ENCODE measurements at regions not wholly inside any gene's neighbourhood (a gene's known extent, or its start where the extent isn't known, plus 50 kb on each side); places are given as distances from the start of the nearest gene placed in this dataset.

DNA sequence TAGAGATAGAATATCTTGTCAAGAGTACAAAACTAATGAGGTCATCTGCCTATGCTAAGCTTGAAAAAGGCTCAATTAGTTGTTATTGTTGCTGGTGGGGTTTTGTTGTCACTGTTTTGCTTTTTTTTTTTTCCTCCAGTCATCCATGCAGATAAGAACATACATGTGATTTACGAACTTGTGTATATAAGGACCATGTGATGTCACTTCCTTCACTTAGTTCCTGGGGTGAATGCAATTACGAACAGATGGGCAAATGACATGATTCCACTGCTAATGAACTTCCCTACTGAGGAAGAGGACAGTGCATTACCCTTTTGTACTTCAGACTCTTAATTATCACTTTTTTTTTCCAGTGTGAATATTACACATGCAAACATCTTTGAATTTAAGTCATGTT lies 1175.3 kb upstream of the GJE1 start:
- no peaks in the 10 kb centered on the region for H3K9me3 ChIP-seq (ENCODE audit: control insufficient read depth, low read length)
- no peak overlapping the region for H3K9ac ChIP-seq (ENCODE audit: low read length)
- H3K27me3 ChIP-seq (replicated peaks; ENCODE audit: control insufficient read depth, insufficient read depth, low read length), result no peaks in the 10 kb centered on the region
- H3K4me1 ChIP-seq (ENCODE audit: control insufficient read depth, insufficient read depth, low read length), result peaks cover 4% of the 10 kb centered on the region
- H3K36me3 ChIP-seq (ENCODE audit: control insufficient read depth, insufficient read depth, low read length, severe bottlenecking), result no peaks in the 10 kb centered on the region
- DNase-seq (ENCODE audit: low read depth), result no peak
- no peak overlapping the region for H3K4me3 ChIP-seq (ENCODE audit: low read length)

DNA sequence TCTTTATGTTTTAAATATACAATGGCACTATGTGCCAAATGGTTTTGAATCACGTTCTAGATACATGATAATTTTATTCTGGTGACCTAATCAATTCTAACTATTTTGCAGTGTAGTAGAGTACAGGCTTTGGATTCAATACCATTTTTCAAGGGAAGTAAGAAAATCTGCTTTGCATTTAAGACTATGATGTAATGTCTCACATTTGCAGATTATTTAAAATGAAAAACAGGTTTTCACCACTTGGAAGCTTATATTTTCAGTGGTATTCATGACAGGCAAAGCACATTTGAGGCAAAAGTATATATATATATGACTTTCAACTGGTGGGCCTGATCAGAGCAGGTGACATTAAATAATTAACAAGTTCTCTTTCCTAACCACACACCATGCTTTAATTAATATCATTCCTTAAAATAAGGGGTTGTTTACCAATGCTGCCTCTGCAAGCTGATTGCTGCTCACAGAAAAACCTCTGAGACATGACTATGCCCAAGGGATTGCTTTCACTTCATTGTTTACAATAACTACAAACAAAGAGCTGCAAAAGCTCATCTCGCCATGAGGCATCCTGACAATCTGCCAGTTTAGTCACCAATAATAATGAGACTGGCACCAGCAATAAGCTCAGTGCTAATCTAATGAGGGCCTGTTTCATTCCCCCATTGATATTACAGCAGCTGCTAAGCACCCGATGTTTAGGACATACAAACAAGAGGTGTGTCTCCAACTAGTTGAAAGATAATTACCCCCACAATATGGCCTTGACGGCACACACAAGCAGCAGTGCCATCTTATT lies 1176.0 kb upstream of the GJE1 start:
- no peak overlapping the region for H3K4me3 ChIP-seq (ENCODE audit: low read length)
- H3K9me3 ChIP-seq (ENCODE audit: control insufficient read depth, low read length), result no peaks in the 10 kb centered on the region
- no peak overlapping the region for H3K9ac ChIP-seq (ENCODE audit: low read length)
- no peaks in the 10 kb centered on the region for H3K27me3 ChIP-seq (replicated peaks; ENCODE audit: control insufficient read depth, insufficient read depth, low read length)
- peaks cover 4% of the 10 kb centered on the region for H3K4me1 ChIP-seq (ENCODE audit: control insufficient read depth, insufficient read depth, low read length)
- DNase-seq (ENCODE audit: low read depth), result peak; percentile 79
- H3K36me3 ChIP-seq (ENCODE audit: control insufficient read depth, insufficient read depth, low read length, severe bottlenecking), result no peaks in the 10 kb centered on the region

DNA sequence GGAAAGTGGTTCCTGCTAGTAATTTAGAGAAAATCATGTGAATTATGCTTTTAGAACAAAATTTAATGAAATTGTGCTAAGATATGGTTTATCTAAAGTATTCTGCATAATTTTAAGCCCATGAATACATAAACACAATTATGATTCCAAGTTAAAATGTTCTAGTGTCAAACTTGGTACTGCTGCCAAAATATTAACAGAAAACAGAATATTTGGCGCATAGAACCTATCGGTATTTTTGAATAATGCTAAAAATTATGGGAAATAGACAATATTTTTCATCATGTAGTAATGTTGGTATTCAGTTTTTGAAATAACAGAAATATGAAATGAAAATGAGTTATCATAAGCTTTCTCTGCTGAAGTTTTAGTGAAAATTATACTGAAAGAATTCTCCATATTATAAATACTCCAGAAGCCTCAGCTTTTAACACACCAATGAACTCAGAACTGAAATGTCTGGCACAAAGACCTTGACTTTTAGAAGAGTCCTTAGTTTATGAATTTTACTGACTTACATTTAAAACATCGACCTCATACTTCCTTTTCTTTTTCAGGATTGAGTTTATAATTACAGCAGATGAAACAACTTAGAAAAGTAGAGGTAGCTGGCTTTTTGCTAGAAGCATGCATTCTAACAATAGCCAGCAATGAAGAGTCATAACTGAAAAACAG lies 1192.3 kb upstream of the GJE1 start:
- H3K27me3 ChIP-seq (replicated peaks; ENCODE audit: control insufficient read depth, insufficient read depth, low read length), result no peaks in the 10 kb centered on the region
- no peak overlapping the region for H3K4me3 ChIP-seq (ENCODE audit: low read length)
- peaks cover 6% of the 10 kb centered on the region for H3K9me3 ChIP-seq (ENCODE audit: control insufficient read depth, low read length)
- H3K36me3 ChIP-seq (ENCODE audit: control insufficient read depth, insufficient read depth, low read length, severe bottlenecking), result no peaks in the 10 kb centered on the region
- H3K9ac ChIP-seq (ENCODE audit: low read length), result no peak overlapping the region
- DNase-seq (ENCODE audit: low read depth), result no peak
- H3K4me1 ChIP-seq (ENCODE audit: control insufficient read depth, insufficient read depth, low read length), result no peaks in the 10 kb centered on the region

- Histone ChIP-seq H3K4me1 (ENCODE audit: control insufficient read depth, insufficient read depth, low read length) (no peaks in the 10 kb centered on the region), H3K9me3 (ENCODE audit: control insufficient read depth, low read length) (no peaks in the 10 kb centered on the region), H3K4me3 (ENCODE audit: low read length) (no peak overlapping the region), H3K9ac (ENCODE audit: low read length) (no peak overlapping the region), H3K36me3 (ENCODE audit: control insufficient read depth, insufficient read depth, low read length, severe bottlenecking) (no peaks in the 10 kb centered on the region), H3K27me3 (replicated peaks; ENCODE audit: control insufficient read depth, insufficient read depth, low read length) (no peaks in the 10 kb centered on the region)
- DNase-seq (ENCODE audit: low read depth), result no peak
These were observed 1199.8 kb upstream of the GJE1 start for GRCh38 chr6:140932909-140933308.

DNA sequence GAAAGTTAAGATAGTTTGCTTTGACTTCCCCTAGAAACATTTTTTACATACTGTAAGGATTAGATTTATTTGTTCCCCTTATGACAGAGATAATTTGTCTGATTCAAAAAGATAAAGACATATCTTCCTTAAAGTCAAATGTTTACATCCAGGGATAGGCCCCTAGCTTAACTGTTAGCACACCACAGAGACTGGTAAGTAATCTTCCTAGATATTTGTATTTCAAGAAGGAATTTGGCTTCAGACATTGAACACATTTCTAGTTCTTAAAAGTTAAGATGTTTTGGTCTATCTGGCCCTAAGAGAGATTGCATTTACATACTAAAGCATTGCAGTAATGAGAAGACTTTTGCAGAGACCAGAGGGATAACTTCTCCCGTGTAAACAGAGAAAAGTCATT lies 1201.1 kb upstream of the GJE1 start:
- Histone ChIP-seq H3K4me1 (ENCODE audit: control insufficient read depth, insufficient read depth, low read length) (no peaks in the 10 kb centered on the region), H3K4me3 (ENCODE audit: low read length) (no peak overlapping the region), H3K27me3 (replicated peaks; ENCODE audit: control insufficient read depth, insufficient read depth, low read length) (no peaks in the 10 kb centered on the region)

GRCh38 chr6:140929121-140929520 lies 1203.6 kb upstream of the GJE1 start:
- H3K4me1 ChIP-seq (ENCODE audit: control insufficient read depth, insufficient read depth, low read length), result no peaks in the 10 kb centered on the region
- no peak overlapping the region for H3K4me3 ChIP-seq (ENCODE audit: low read length)
- H3K36me3 ChIP-seq (ENCODE audit: control insufficient read depth, insufficient read depth, low read length, severe bottlenecking), result no peaks in the 10 kb centered on the region
- H3K9ac ChIP-seq (ENCODE audit: low read length), result no peak overlapping the region
- H3K27me3 ChIP-seq (replicated peaks; ENCODE audit: control insufficient read depth, insufficient read depth, low read length), result no peaks in the 10 kb centered on the region
- no peaks in the 10 kb centered on the region for H3K9me3 ChIP-seq (ENCODE audit: control insufficient read depth, low read length)
- no peak for DNase-seq (ENCODE audit: low read depth)

More for the DNA sequence above, 1201.1 kb upstream of the GJE1 start:
- H3K36me3 ChIP-seq (ENCODE audit: control insufficient read depth, insufficient read depth, low read length, severe bottlenecking), result no peaks in the 10 kb centered on the region
- DNase-seq (ENCODE audit: low read depth), result no peak
- H3K9ac ChIP-seq (ENCODE audit: low read length), result no peak overlapping the region
- no peaks in the 10 kb centered on the region for H3K9me3 ChIP-seq (ENCODE audit: control insufficient read depth, low read length)

GRCh38 chr6:140923048-140923447 lies 1209.7 kb upstream of the GJE1 start:
- Histone ChIP-seq H3K4me1 (ENCODE audit: control insufficient read depth, insufficient read depth, low read length) (no peaks in the 10 kb centered on the region), H3K9ac (ENCODE audit: low read length) (no peak overlapping the region), H3K9me3 (ENCODE audit: control insufficient read depth, low read length) (no peaks in the 10 kb centered on the region), H3K27me3 (replicated peaks; ENCODE audit: control insufficient read depth, insufficient read depth, low read length) (no peaks in the 10 kb centered on the region), H3K4me3 (ENCODE audit: low read length) (no peak overlapping the region), H3K36me3 (ENCODE audit: control insufficient read depth, insufficient read depth, low read length, severe bottlenecking) (no peaks in the 10 kb centered on the region)
- no peak for DNase-seq (ENCODE audit: low read depth)

GRCh38 chr6:140921366-140922226 lies 1211.1 kb upstream of the GJE1 start:
- H3K36me3 ChIP-seq (ENCODE audit: control insufficient read depth, insufficient read depth, low read length, severe bottlenecking), result no peaks in the 10 kb centered on the region
- DNase-seq (ENCODE audit: low read depth), result peak; percentile 79
- no peaks in the 10 kb centered on the region for H3K27me3 ChIP-seq (replicated peaks; ENCODE audit: control insufficient read depth, insufficient read depth, low read length)
- peaks cover 8% of the 10 kb centered on the region for H3K9me3 ChIP-seq (ENCODE audit: control insufficient read depth, low read length)
- H3K4me3 ChIP-seq (ENCODE audit: low read length), result no peak overlapping the region
- peak overlapping the region; percentile 57 for H3K9ac ChIP-seq (ENCODE audit: low read length)
- no peaks in the 10 kb centered on the region for H3K4me1 ChIP-seq (ENCODE audit: control insufficient read depth, insufficient read depth, low read length)

- Histone ChIP-seq H3K9ac (ENCODE audit: low read length) (no peak overlapping the region), H3K36me3 (ENCODE audit: control insufficient read depth, insufficient read depth, low read length, severe bottlenecking) (no peaks in the 10 kb centered on the region)
These were observed 1214.8 kb upstream of the GJE1 start for GRCh38 chr6:140917911-140918310.

DNA sequence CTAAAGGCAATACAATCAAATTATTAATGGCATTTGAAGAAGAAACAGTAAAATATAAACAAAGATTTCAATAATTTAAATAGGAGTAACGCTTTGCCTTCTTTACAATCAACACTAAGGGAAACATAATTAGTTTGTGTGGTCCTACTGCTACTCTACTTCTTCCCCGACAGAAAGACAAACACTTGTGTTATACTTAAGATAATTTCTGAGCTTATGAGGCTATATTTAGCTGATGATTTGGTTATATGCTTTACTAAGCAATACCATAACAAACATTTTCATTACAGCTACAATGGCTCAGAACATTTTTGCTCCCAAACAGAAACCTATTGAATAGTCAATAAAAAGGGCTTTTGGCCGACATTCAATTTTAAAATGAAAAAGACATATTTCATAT lies 1217.2 kb upstream of the GJE1 start:
- no peaks in the 10 kb centered on the region for H3K4me1 ChIP-seq (ENCODE audit: control insufficient read depth, insufficient read depth, low read length)
- H3K27me3 ChIP-seq (replicated peaks; ENCODE audit: control insufficient read depth, insufficient read depth, low read length), result no peaks in the 10 kb centered on the region
- no peak for DNase-seq (ENCODE audit: low read depth)

More at GRCh38 chr6:140917911-140918310, 1214.8 kb upstream of the GJE1 start:
- Histone ChIP-seq H3K9me3 (ENCODE audit: control insufficient read depth, low read length) (peaks cover 8% of the 10 kb centered on the region), H3K4me3 (ENCODE audit: low read length) (no peak overlapping the region), H3K4me1 (ENCODE audit: control insufficient read depth, insufficient read depth, low read length) (no peaks in the 10 kb centered on the region), H3K27me3 (replicated peaks; ENCODE audit: control insufficient read depth, insufficient read depth, low read length) (no peaks in the 10 kb centered on the region)
- DNase-seq (ENCODE audit: low read depth), result no peak

DNA sequence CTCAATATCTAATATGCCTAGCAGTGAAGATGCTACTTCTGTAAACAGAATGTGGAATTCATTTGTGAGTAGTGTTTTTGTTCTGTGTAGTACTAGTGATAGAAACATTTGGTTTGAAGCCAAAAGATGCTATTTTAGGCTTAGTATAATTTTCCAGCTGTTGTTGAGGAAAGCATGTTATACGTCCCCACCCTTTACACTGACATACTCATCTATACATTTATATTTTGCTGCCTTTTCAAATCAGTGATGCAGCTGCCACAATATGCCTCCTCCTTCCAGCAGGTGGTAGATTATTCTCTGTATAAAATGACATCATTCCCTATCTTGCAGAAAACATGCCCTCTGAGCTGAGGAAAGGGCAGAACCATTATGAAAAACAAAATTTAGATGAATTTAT lies 1217.6 kb upstream of the GJE1 start:
- H3K4me1 ChIP-seq (ENCODE audit: control insufficient read depth, insufficient read depth, low read length), result no peaks in the 10 kb centered on the region
- H3K9ac ChIP-seq (ENCODE audit: low read length), result no peak overlapping the region
- peak; percentile 6 for DNase-seq (ENCODE audit: low read depth)
- peaks cover 8% of the 10 kb centered on the region for H3K9me3 ChIP-seq (ENCODE audit: control insufficient read depth, low read length)
- H3K4me3 ChIP-seq (ENCODE audit: low read length), result no peak overlapping the region
- no peaks in the 10 kb centered on the region for H3K27me3 ChIP-seq (replicated peaks; ENCODE audit: control insufficient read depth, insufficient read depth, low read length)
- H3K36me3 ChIP-seq (ENCODE audit: control insufficient read depth, insufficient read depth, low read length, severe bottlenecking), result no peaks in the 10 kb centered on the region

More for the DNA sequence above, 1217.2 kb upstream of the GJE1 start:
- Histone ChIP-seq H3K36me3 (ENCODE audit: control insufficient read depth, insufficient read depth, low read length, severe bottlenecking) (no peaks in the 10 kb centered on the region), H3K4me3 (ENCODE audit: low read length) (no peak overlapping the region), H3K9me3 (ENCODE audit: control insufficient read depth, low read length) (peaks cover 8% of the 10 kb centered on the region), H3K9ac (ENCODE audit: low read length) (no peak overlapping the region)

All from adipocyte (in vitro differentiated cells).